22Rv1 (cell line): ENCODE measurements at regions not wholly inside any gene's neighbourhood (a gene's known extent, or its start where the extent isn't known, plus 50 kb on each side); places are given as distances from the start of the nearest gene placed in this dataset.
A peak's percentile ranks its signal among the peaks of the same experiment; 100 is the strongest.

Experiments
- H3K27ac ChIP-seq: fragments of 450-650 bp; 2 replicates; pipeline ENCODE4 v1.5.1; 2017
- CTCF ChIP-seq: fragments of 450-650 bp; IDR thresholded peaks from 2 replicates; pipeline ENCODE4 v1.5.1; 2017; ENCODE audit warnings: mild to moderate bottlenecking
- ZFX ChIP-seq: fragments of 450-650 bp; IDR thresholded peaks from 2 replicates; pipeline ENCODE4 v1.6.1; 2017; ENCODE audit warnings: antibody characterized with exemption, borderline replicate concordance

GRCh38 chr5:61767231-61768080 is 435.4 kb downstream of the ZSWIM6 start:
- no peak overlapping the region for H3K27ac ChIP-seq
- TF ChIP-seq ZFX (no peak), CTCF (no peak)

- TF ChIP-seq ZFX (no peak), CTCF (peak; percentile 76)
- no peak overlapping the region for H3K27ac ChIP-seq
These were observed 436.7 kb downstream of the ZSWIM6 start for GRCh38 chr5:61768692-61769281.

GRCh38 chr5:61771062-61771461 is 439.0 kb downstream of the ZSWIM6 start:
- H3K27ac ChIP-seq = no peak overlapping the region
- no peak for TF ChIP-seq ZFX
- no peak for TF ChIP-seq CTCF

- H3K27ac ChIP-seq = no peak overlapping the region
- TF ChIP-seq ZFX (no peak), CTCF (no peak)
These were observed 439.8 kb downstream of the ZSWIM6 start for GRCh38 chr5:61771808-61772207.

- no peak overlapping the region for H3K27ac ChIP-seq
- TF ChIP-seq ZFX (no peak), CTCF (no peak)
These were observed 443.8 kb downstream of the ZSWIM6 start for GRCh38 chr5:61775901-61776300.

- no peak for TF ChIP-seq ZFX
- H3K27ac ChIP-seq = no peak overlapping the region
These were observed 445.2 kb downstream of the ZSWIM6 start for GRCh38 chr5:61777292-61777691.

GRCh38 chr5:61779743-61780142 is 447.7 kb downstream of the ZSWIM6 start:
- TF ChIP-seq ZFX (no peak), CTCF (no peak)
- no peak overlapping the region for H3K27ac ChIP-seq
